Mesenchymal stem cell (in vitro differentiated cells and primary cell): ENCODE measurements at regions not wholly inside any gene's neighbourhood (a gene's known extent, or its start where the extent isn't known, plus 50 kb on each side); places are given as distances from the start of the nearest gene placed in this dataset.

Experiments used
- DNase-seq: peaks from one replicate; pipeline ENCODE4 v3.0.0-alpha.2; 2013
- H2AFZ ChIP-seq: one replicate; pipeline ENCODE4 v1.6.1; 2013; ENCODE audit warnings: low read depth, mild to moderate bottlenecking, control low read depth, inconsistent platforms, low read length, moderate library complexity
- H2AK5ac ChIP-seq: 2 replicates; pipeline ENCODE4 v1.6.1; 2013; ENCODE audit warnings: low read length, moderate library complexity, mild to moderate bottlenecking, inconsistent platforms; ENCODE audit not compliant: severe bottlenecking
- H2BK120ac ChIP-seq: one replicate; pipeline ENCODE4 v1.6.1; 2013; ENCODE audit warnings: low read depth, mild to moderate bottlenecking, inconsistent platforms, low read length, moderate library complexity
- H2BK12ac ChIP-seq, 2 experiments: one replicate each; pipeline ENCODE4 v1.6.1; 2013; ENCODE audit warnings: inconsistent platforms in 2 of 2, low read length in 2 of 2, mild to moderate bottlenecking in 2 of 2, moderate library complexity in 2 of 2, control low read depth in 1 of 2
- H2BK15ac ChIP-seq: one replicate; pipeline ENCODE4 v1.6.1; 2013; ENCODE audit warnings: mild to moderate bottlenecking, low read depth, inconsistent platforms; ENCODE audit not compliant: poor library complexity, severe bottlenecking
- H2BK5ac ChIP-seq: 2 replicates; pipeline ENCODE4 v1.6.1; 2013; ENCODE audit warnings: low read depth, mild to moderate bottlenecking, low read length, control low read depth, inconsistent platforms; ENCODE audit not compliant: poor library complexity, severe bottlenecking
- H3K14ac ChIP-seq, 2 experiments: one replicate each; pipeline ENCODE4 v1.6.1; 2013; ENCODE audit warnings: inconsistent platforms in 2 of 2, low read length in 2 of 2, control low read depth in 1 of 2, mild to moderate bottlenecking in 1 of 2, moderate library complexity in 1 of 2
- H3K18ac ChIP-seq, 2 experiments: one replicate each; pipeline ENCODE4 v1.6.1; 2013; ENCODE audit warnings: inconsistent platforms in 2 of 2, low read length in 2 of 2, control low read depth in 1 of 2, low read depth in 1 of 2, mild to moderate bottlenecking in 1 of 2
- H3K23ac ChIP-seq, 2 experiments: one replicate each; pipeline ENCODE4 v1.6.1; 2013; ENCODE audit warnings: inconsistent platforms in 2 of 2, low read length in 2 of 2, mild to moderate bottlenecking in 2 of 2, moderate library complexity in 2 of 2, control low read depth in 1 of 2
- H3K27ac ChIP-seq: 2 replicates; pipeline ENCODE4 v1.5.1; 2013; ENCODE audit warnings: mild to moderate bottlenecking, moderate library complexity, low read length, control low read depth, inconsistent platforms; ENCODE audit not compliant: poor library complexity, severe bottlenecking
- H3K27me3 ChIP-seq, 2 experiments: 2 replicates each; pipeline versions ENCODE4 v1.6.1 to v1.7.0; 2013; ENCODE audit warnings: low read length in 2 of 2, mild to moderate bottlenecking in 2 of 2, moderate library complexity in 2 of 2, control low read depth in 1 of 2, inconsistent platforms in 1 of 2; ENCODE audit not compliant: control insufficient read depth in 1 of 2, insufficient read depth in 1 of 2
- H3K36me3 ChIP-seq, 2 experiments: 2 replicates each; pipeline versions ENCODE4 v1.6.1 to v1.7.0; 2013; ENCODE audit warnings: low read length in 2 of 2, control low read depth in 1 of 2, inconsistent platforms in 1 of 2, low read depth in 1 of 2, mild to moderate bottlenecking in 1 of 2; ENCODE audit not compliant: insufficient read depth in 2 of 2, control insufficient read depth in 1 of 2
- H3K4ac ChIP-seq, 2 experiments: one replicate each; pipeline ENCODE4 v1.6.1; 2013; ENCODE audit warnings: inconsistent platforms in 2 of 2, low read length in 2 of 2, mild to moderate bottlenecking in 2 of 2, moderate library complexity in 2 of 2, control low read depth in 1 of 2, low read depth in 1 of 2
- H3K4me1 ChIP-seq: 2 replicates; pipeline ENCODE4 v1.6.1; 2013; ENCODE audit warnings: low read depth, low read length, control low read depth; ENCODE audit not compliant: control insufficient read depth, insufficient read depth
- H3K4me2 ChIP-seq: 2 replicates; pipeline ENCODE4 v1.6.1; 2013; ENCODE audit warnings: low read length, mild to moderate bottlenecking, inconsistent platforms; ENCODE audit not compliant: poor library complexity, severe bottlenecking
- H3K4me3 ChIP-seq, 2 experiments: 2 replicates each; pipeline versions ENCODE4 v1.5.1 to v1.7.0; 2013; ENCODE audit warnings: low read length in 2 of 2, mild to moderate bottlenecking in 2 of 2, control low read depth in 1 of 2, low read depth in 1 of 2; ENCODE audit not compliant: insufficient read depth in 1 of 2
- H3K79me1 ChIP-seq: replicated peaks from 2 replicates; pipeline ENCODE4 v1.6.1; 2013; ENCODE audit warnings: mild to moderate bottlenecking, control low read depth, low read length, inconsistent platforms; ENCODE audit not compliant: poor library complexity, severe bottlenecking
- H3K9ac ChIP-seq: 2 replicates; pipeline ENCODE4 v1.7.0; 2013; ENCODE audit warnings: mild to moderate bottlenecking, low read length, moderate library complexity
- H3K9me3 ChIP-seq: 2 replicates; pipeline ENCODE4 v1.7.0; 2013; ENCODE audit warnings: mild to moderate bottlenecking, low read length; ENCODE audit not compliant: control insufficient read depth
- H4K8ac ChIP-seq: one replicate; pipeline ENCODE4 v1.6.1; 2013; ENCODE audit warnings: inconsistent platforms, mild to moderate bottlenecking, low read length, moderate library complexity
- H4K91ac ChIP-seq: one replicate; pipeline ENCODE4 v1.6.1; 2013; ENCODE audit warnings: mild to moderate bottlenecking, low read length, inconsistent platforms
- WGBS: methylation state at CpG from one replicate; pipeline ENCODE4 v1.1.7; 2013; ENCODE audit warnings: mixed read lengths; 5-methylcytosine and 5-hydroxymethylcytosine counted together

- WGBS = 73% methylated on average over 2 of the region's 2 CpGs
- no peak overlapping the region for H2BK5ac ChIP-seq
- H2BK15ac ChIP-seq = no peak overlapping the region
- no peak overlapping the region for H3K4me3 ChIP-seq
- peaks cover 8% of the 10 kb centered on the region for H3K4me1 ChIP-seq
- H3K9ac ChIP-seq = no peak overlapping the region
- H3K79me1 ChIP-seq = no peaks in the 10 kb centered on the region
- no peak overlapping the region for H4K91ac ChIP-seq
- no peak overlapping the region for H3K14ac ChIP-seq
- no peak overlapping the region for H3K4me2 ChIP-seq
- H2AK5ac ChIP-seq = no peak overlapping the region
- no peak for DNase-seq
- no peak overlapping the region for H3K23ac ChIP-seq
- no peak overlapping the region for H2BK120ac ChIP-seq
- H3K36me3 ChIP-seq = peaks cover 0 to 2% of the 10 kb centered on the region in 2 experiments
- no peak overlapping the region for H3K4ac ChIP-seq
- no peak overlapping the region for H2BK12ac ChIP-seq
- no peak overlapping the region for H3K27ac ChIP-seq
- no peak overlapping the region for H3K18ac ChIP-seq
- H3K9me3 ChIP-seq = no peaks in the 10 kb centered on the region
- no peak overlapping the region for H4K8ac ChIP-seq
- no peak overlapping the region for H2AFZ ChIP-seq
- H3K27me3 ChIP-seq = peaks cover 0 to 11% of the 10 kb centered on the region in 2 experiments
Observed at GRCh38 chr13:23996456-23996855, 99.2 kb upstream of the C1QTNF9B start.

GRCh38 chr13:23999424-23999823 lies 102.1 kb upstream of the C1QTNF9B start:
- DNase-seq = no peak
- Histone ChIP-seq H2BK5ac (no peak overlapping the region), H3K9ac (no peak overlapping the region), H3K4ac (no peak overlapping the region), H3K27me3 (peaks cover 0 to 9% of the 10 kb centered on the region in 2 experiments), H3K4me3 (no peak overlapping the region), H2BK120ac (no peak overlapping the region), H3K27ac (no peak overlapping the region), H2AK5ac (no peak overlapping the region), H3K18ac (no peak overlapping the region), H3K14ac (no peak overlapping the region), H2BK12ac (no peak overlapping the region), H4K91ac (no peak overlapping the region), H4K8ac (no peak overlapping the region), H2BK15ac (no peak overlapping the region), H2AFZ (no peak overlapping the region), H3K4me1 (no peaks in the 10 kb centered on the region), H3K4me2 (no peak overlapping the region), H3K9me3 (no peaks in the 10 kb centered on the region), H3K23ac (no peak overlapping the region), H3K36me3 (peaks cover 0 to 2% of the 10 kb centered on the region in 2 experiments), H3K79me1 (no peaks in the 10 kb centered on the region)

DNA sequence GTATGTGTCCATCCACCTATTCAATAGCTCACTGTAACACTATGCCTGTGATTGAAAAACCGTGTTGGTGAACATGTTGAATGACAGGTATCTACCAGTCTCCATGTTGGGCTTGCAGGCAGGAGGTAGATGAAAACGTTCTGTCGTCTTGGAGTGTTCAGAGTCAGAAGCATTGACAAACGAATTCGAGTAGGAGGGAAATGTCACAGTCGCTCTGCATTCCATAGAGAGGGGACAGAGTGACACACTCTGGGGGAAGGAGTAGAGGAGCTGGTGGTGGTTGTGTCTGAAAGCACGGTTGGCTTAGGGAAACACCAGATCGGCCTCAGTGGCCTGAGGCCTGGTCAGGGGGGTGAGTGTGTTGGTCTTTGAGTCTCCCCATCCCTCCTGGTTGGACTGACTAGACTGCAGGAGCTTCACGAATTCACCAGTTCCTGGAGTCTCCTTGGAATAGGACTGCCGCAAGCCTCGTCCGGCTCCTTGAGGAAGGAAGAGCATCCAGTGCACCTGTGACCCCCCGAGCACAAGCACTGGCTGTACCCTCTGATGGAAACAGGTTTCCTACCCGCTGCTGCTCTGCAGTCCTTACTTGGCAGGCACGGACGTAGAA lies 105.0 kb upstream of the C1QTNF9B start:
- peaks cover 0 to 2% of the 10 kb centered on the region in 2 experiments for H3K36me3 ChIP-seq
- H3K9me3 ChIP-seq = no peaks in the 10 kb centered on the region
- H3K27ac ChIP-seq = no peak overlapping the region
- no peak overlapping the region for H3K4ac ChIP-seq
- H4K91ac ChIP-seq = no peak overlapping the region
- no peak overlapping the region for H3K4me2 ChIP-seq
- no peak overlapping the region for H2BK5ac ChIP-seq
- no peak overlapping the region for H3K4me3 ChIP-seq
- H2BK12ac ChIP-seq = no peak overlapping the region
- H3K79me1 ChIP-seq = no peaks in the 10 kb centered on the region
- peaks cover 0 to 9% of the 10 kb centered on the region in 2 experiments for H3K27me3 ChIP-seq
- H3K9ac ChIP-seq = no peak overlapping the region
- H3K4me1 ChIP-seq = peaks cover 13% of the 10 kb centered on the region
- H3K23ac ChIP-seq = no peak overlapping the region
- no peak overlapping the region for H3K18ac ChIP-seq
- H2AFZ ChIP-seq = no peak overlapping the region
- no peak overlapping the region for H2AK5ac ChIP-seq
- no peak for DNase-seq
- H3K14ac ChIP-seq = no peak overlapping the region
- H2BK15ac ChIP-seq = no peak overlapping the region
- no peak overlapping the region for H4K8ac ChIP-seq
- WGBS = 87% methylated on average over 16 of the region's 16 CpGs
- no peak overlapping the region for H2BK120ac ChIP-seq

GRCh38 chr13:24004142-24004899 lies 107.0 kb upstream of the C1QTNF9B start:
- Histone ChIP-seq H3K9ac (no peak overlapping the region), H3K4me3 (no peak overlapping the region), H3K4me1 (peaks cover 25% of the 10 kb centered on the region), H3K36me3 (peaks cover 0 to 2% of the 10 kb centered on the region in 2 experiments), H2BK120ac (no peak overlapping the region), H2BK15ac (no peak overlapping the region), H3K23ac (no peak overlapping the region), H3K4me2 (no peak overlapping the region), H3K27ac (no peak overlapping the region), H2AFZ (no peak overlapping the region), H2BK12ac (no peak overlapping the region), H4K91ac (no peak overlapping the region), H3K14ac (no peak overlapping the region), H3K9me3 (no peaks in the 10 kb centered on the region), H3K27me3 (peaks cover 0 to 9% of the 10 kb centered on the region in 2 experiments), H2AK5ac (peak overlapping the region; percentile 78), H3K18ac (no peak overlapping the region), H4K8ac (no peak overlapping the region), H2BK5ac (no peak overlapping the region), H3K79me1 (no peaks in the 10 kb centered on the region), H3K4ac (no peak overlapping the region)
- 93% methylated on average over 12 of the region's 12 CpGs for WGBS
- DNase-seq = no peak
